A549 (cell line): ENCODE measurements at regions not wholly inside any gene's neighbourhood (a gene's known extent, or its start where the extent isn't known, plus 50 kb on each side); places are given as distances from the start of the nearest gene placed in this dataset.

Experiments
- BHLHE40 ChIP-seq: IDR thresholded peaks from 2 replicates; pipeline ENCODE4 v1.6.1; 2012; ENCODE audit warnings: low read depth, low read length, inconsistent platforms
- MAFK ChIP-seq: fragments of 450-650 bp; IDR thresholded peaks from 2 replicates; pipeline ENCODE4 v1.6.1; 2014; ENCODE audit not compliant: partially characterized antibody
- MAZ ChIP-seq: fragments of 150-350 bp; IDR thresholded peaks from 2 replicates; pipeline ENCODE4 v1.6.1; 2014; ENCODE audit warnings: antibody characterized with exemption, low read depth, low read length, borderline replicate concordance
- POLR2A ChIP-seq: IDR thresholded peaks from 2 replicates; pipeline ENCODE4 v1.6.1; 2012; ENCODE audit warnings: mild to moderate bottlenecking, low read length
- POLR2AphosphoS2 ChIP-seq: conservative IDR thresholded peaks from 2 replicates; pipeline ENCODE4 v1.6.1; 2012; ENCODE audit warnings: low read length, improper control_type of control experiment, inconsistent platforms
- SMC3 ChIP-seq: fragments of >200 bp; sonication (Bioruptor Twin); formaldehyde crosslinking; IDR thresholded peaks from 3 replicates; pipeline ENCODE4 v1.6.1; 2018; ENCODE audit warnings: inconsistent platforms
- ZFP36 ChIP-seq: fragments of 450-650 bp; IDR thresholded peaks from 2 replicates; pipeline ENCODE4 v1.6.1; 2014; ENCODE audit warnings: borderline replicate concordance; ENCODE audit not compliant: partially characterized antibody
- ZSCAN20 ChIP-seq: fragments of 250-450 bp; sonication (Bioruptor Pico); IDR thresholded peaks from 2 replicates; pipeline ENCODE4 v1.8.0; 2022; ENCODE audit warnings: mild to moderate bottlenecking, moderate library complexity
- TF ChIP-seq, protein P1 (sequence below): fragments of 200-600 bp; sonication (generic); IDR thresholded peaks from 2 replicates; pipeline ENCODE4 v1.6.1; 2016; ENCODE audit warnings: antibody characterized with exemption, mild to moderate bottlenecking, moderate library complexity
- TF ChIP-seq, protein P2 (sequence below): fragments of >200 bp; sonication (Bioruptor Twin); formaldehyde crosslinking; IDR thresholded peaks from 3 replicates; pipeline ENCODE4 v1.5.1; 2016
- TF ChIP-seq, protein P3 (sequence below): fragments of 250-450 bp; sonication (Bioruptor Pico); IDR thresholded peaks from 2 replicates; pipeline ENCODE4 v1.5.0; 2021; ENCODE audit warnings: mild to moderate bottlenecking, moderate library complexity, borderline replicate concordance

DNA sequence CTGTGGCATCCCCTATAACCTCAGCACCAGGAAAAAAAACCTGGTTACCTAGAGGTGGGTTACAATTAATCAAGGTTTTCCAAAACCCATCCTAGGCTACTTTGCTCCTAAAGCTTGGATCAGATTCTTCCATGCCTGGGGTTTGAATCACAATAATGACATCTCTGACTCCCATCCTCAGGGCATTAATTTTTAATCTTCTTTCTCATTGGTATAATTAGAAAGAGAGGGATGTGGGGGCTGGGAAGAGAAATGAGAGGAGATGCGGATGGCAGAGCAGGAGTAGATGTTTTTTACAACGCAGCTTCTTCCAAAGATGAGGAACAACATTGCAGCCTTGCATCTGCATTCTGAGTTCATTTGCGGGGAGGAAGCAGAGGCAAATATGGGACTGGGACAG lies 117.2 kb upstream of the E2F8 start:
- TF ChIP-seq POLR2AphosphoS2, result no peak
- TF ChIP-seq, protein P1, sequence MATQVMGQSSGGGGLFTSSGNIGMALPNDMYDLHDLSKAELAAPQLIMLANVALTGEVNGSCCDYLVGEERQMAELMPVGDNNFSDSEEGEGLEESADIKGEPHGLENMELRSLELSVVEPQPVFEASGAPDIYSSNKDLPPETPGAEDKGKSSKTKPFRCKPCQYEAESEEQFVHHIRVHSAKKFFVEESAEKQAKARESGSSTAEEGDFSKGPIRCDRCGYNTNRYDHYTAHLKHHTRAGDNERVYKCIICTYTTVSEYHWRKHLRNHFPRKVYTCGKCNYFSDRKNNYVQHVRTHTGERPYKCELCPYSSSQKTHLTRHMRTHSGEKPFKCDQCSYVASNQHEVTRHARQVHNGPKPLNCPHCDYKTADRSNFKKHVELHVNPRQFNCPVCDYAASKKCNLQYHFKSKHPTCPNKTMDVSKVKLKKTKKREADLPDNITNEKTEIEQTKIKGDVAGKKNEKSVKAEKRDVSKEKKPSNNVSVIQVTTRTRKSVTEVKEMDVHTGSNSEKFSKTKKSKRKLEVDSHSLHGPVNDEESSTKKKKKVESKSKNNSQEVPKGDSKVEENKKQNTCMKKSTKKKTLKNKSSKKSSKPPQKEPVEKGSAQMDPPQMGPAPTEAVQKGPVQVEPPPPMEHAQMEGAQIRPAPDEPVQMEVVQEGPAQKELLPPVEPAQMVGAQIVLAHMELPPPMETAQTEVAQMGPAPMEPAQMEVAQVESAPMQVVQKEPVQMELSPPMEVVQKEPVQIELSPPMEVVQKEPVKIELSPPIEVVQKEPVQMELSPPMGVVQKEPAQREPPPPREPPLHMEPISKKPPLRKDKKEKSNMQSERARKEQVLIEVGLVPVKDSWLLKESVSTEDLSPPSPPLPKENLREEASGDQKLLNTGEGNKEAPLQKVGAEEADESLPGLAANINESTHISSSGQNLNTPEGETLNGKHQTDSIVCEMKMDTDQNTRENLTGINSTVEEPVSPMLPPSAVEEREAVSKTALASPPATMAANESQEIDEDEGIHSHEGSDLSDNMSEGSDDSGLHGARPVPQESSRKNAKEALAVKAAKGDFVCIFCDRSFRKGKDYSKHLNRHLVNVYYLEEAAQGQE, result no peak
- no peak for TF ChIP-seq MAZ
- TF ChIP-seq POLR2A, result no peak
- TF ChIP-seq ZSCAN20 (CRISPR knock-in tag), result no peak
- TF ChIP-seq, protein P2, sequence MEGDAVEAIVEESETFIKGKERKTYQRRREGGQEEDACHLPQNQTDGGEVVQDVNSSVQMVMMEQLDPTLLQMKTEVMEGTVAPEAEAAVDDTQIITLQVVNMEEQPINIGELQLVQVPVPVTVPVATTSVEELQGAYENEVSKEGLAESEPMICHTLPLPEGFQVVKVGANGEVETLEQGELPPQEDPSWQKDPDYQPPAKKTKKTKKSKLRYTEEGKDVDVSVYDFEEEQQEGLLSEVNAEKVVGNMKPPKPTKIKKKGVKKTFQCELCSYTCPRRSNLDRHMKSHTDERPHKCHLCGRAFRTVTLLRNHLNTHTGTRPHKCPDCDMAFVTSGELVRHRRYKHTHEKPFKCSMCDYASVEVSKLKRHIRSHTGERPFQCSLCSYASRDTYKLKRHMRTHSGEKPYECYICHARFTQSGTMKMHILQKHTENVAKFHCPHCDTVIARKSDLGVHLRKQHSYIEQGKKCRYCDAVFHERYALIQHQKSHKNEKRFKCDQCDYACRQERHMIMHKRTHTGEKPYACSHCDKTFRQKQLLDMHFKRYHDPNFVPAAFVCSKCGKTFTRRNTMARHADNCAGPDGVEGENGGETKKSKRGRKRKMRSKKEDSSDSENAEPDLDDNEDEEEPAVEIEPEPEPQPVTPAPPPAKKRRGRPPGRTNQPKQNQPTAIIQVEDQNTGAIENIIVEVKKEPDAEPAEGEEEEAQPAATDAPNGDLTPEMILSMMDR, result no peak
- no peak for TF ChIP-seq MAFK
- no peak for TF ChIP-seq SMC3
- TF ChIP-seq BHLHE40, result no peak
- TF ChIP-seq, protein P3, sequence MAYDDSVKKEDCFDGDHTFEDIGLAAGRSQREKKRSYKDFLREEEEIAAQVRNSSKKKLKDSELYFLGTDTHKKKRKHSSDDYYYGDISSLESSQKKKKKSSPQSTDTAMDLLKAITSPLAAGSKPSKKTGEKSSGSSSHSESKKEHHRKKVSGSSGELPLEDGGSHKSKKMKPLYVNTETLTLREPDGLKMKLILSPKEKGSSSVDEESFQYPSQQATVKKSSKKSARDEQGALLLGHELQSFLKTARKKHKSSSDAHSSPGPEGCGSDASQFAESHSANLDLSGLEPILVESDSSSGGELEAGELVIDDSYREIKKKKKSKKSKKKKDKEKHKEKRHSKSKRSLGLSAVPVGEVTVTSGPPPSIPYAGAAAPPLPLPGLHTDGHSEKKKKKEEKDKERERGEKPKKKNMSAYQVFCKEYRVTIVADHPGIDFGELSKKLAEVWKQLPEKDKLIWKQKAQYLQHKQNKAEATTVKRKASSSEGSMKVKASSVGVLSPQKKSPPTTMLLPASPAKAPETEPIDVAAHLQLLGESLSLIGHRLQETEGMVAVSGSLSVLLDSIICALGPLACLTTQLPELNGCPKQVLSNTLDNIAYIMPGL (CRISPR knock-in tag), result no peak
- no peak for TF ChIP-seq ZFP36
